HG02763 (cell line): ENCODE measurements at regions not wholly inside any gene's neighbourhood (a gene's known extent, or its start where the extent isn't known, plus 50 kb on each side); places are given as distances from the start of the nearest gene placed in this dataset.
"Not testable (repeated sequence)": the region's sequence is repeated elsewhere in the genome, so short reads cannot be mapped to it uniquely, and the experiment has no call there.

ENCODE experiments used
- ATAC-seq: cut with Tn5 transposase; IDR thresholded peaks from one replicate; pipeline ENCODE4 v1.9.1; 2021; ENCODE audit warnings: mild to moderate bottlenecking, moderate library complexity; ENCODE audit not compliant: unreplicated experiment

- ATAC-seq = no peak
Measured at GRCh38 chr10:118943253-118943652, 86.3 kb upstream of the NANOS1 start.

GRCh38 chr10:118944959-118945633 lies 84.4 kb upstream of the NANOS1 start:
- ATAC-seq = no peak

- no peak for ATAC-seq
Measured at GRCh38 chr10:118948786-118949185, 80.7 kb upstream of the NANOS1 start.

GRCh38 chr10:118950190-118950680 lies 79.3 kb upstream of the NANOS1 start:
- ATAC-seq = no peak

GRCh38 chr10:118950997-118951637 lies 78.4 kb upstream of the NANOS1 start:
- no peak for ATAC-seq

- no peak for ATAC-seq
Measured at GRCh38 chr10:118952493-118953295, 76.8 kb upstream of the NANOS1 start.

GRCh38 chr10:118953598-118954393 lies 75.7 kb upstream of the NANOS1 start:
- ATAC-seq = no peak

GRCh38 chr10:118955531-118955930 lies 74.0 kb upstream of the NANOS1 start:
- no peak for ATAC-seq

- ATAC-seq = no peak
Measured at GRCh38 chr10:118955951-118956801, 73.3 kb upstream of the NANOS1 start.

- no peak for ATAC-seq
Measured at GRCh38 chr10:118956802-118957442, 72.6 kb upstream of the NANOS1 start.

GRCh38 chr10:118957443-118957825 lies 72.1 kb upstream of the NANOS1 start:
- no peak for ATAC-seq

- ATAC-seq = no peak
Measured at GRCh38 chr10:118957966-118958365, 71.5 kb upstream of the NANOS1 start.

- no peak for ATAC-seq
Measured at GRCh38 chr10:118958559-118958958, 71.0 kb upstream of the NANOS1 start.

GRCh38 chr10:118958984-118959925 lies 70.3 kb upstream of the NANOS1 start:
- ATAC-seq = no peak

GRCh38 chr10:118960157-118961090 lies 69.1 kb upstream of the NANOS1 start:
- ATAC-seq = no peak

GRCh38 chr10:118961436-118961835 lies 68.1 kb upstream of the NANOS1 start:
- no peak for ATAC-seq

- ATAC-seq = not testable (repeated sequence)
Measured at GRCh38 chr10:118962331-118962868, 67.1 kb upstream of the NANOS1 start.
